ENCODE measurements at regions not wholly inside any gene's neighbourhood (a gene's known extent, or its start where the extent isn't known, plus 50 kb on each side); places are given as distances from the start of the nearest gene placed in this dataset.

DNA sequence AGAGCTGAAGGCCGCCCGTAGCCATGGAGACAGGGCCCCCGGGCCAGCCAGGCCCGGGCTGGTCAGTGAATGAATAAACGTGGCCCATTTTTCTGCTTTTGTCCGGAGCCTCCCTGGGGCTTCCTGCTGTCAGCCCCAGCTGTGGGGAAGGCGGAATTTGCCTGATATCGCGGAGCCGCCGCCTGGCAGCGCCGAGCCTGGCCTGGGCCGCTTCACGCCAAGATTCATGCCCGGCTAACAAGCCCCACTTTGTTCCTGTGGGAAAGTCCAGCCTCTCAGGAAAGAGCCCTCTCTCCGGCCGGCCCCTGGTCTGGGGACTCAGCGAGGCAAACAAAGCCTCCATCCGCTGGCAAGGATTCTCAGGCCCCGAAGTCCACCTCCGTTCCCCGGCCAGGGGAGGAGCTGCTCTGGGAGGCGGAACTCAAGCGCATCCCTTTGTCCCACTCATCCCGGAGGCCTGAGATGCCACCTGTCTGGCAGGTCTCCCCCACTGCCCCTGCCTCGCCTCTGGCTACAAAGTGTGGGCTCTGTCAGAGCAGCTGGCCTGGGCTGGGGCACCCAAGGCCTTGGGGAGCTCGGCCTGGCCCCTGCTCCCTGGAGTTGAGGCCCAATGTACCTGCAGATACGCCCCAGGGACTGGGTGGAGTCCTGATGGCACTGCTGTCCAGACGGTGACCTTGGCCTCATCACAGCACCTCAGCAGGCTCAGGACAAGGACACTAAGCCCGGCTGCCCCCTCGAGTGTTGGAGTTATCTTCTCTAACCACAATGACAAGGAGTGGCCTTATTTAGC lies 51.6 kb upstream of the SLC6A11 start:
- DNase-seq (ENCODE audit: low spot score), result no peak

DNA sequence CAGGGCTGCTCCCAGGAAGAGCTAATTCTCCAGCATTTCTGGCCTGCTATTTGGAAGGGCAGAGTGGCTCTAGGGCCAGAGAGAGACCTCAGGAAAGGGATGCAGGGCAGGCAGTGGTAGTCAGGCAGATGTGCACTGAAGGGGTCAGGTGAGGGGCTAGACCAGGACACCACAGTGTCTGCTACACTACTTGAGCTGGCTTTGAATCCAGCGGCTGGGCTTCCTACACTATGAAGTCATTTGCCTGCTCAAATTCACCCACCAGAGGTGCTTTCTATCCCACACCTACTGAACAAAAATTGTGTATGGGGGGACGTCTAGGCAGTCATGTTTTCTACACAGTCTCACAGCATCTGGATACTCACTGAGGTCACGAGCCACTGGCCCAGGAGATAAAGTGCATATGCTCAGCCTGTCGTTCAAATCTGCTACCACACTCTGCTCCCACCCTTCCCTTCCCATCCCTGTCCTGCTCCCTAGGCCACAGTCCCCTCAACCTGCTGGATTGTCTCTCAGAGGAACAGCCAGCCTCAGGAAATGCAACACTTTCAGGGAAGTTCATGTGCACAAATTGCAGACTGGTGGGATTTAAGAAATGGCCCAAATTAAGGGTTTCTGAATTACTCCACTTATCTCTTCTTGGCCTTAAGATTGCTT lies 49.9 kb upstream of the SLC6A11 start:
- no peak for DNase-seq (ENCODE audit: low spot score)

Measured in AG20443 (cell line).